ENCODE measurements at regions not wholly inside any gene's neighbourhood (a gene's known extent, or its start where the extent isn't known, plus 50 kb on each side); places are given as distances from the start of the nearest gene placed in this dataset.

DNA sequence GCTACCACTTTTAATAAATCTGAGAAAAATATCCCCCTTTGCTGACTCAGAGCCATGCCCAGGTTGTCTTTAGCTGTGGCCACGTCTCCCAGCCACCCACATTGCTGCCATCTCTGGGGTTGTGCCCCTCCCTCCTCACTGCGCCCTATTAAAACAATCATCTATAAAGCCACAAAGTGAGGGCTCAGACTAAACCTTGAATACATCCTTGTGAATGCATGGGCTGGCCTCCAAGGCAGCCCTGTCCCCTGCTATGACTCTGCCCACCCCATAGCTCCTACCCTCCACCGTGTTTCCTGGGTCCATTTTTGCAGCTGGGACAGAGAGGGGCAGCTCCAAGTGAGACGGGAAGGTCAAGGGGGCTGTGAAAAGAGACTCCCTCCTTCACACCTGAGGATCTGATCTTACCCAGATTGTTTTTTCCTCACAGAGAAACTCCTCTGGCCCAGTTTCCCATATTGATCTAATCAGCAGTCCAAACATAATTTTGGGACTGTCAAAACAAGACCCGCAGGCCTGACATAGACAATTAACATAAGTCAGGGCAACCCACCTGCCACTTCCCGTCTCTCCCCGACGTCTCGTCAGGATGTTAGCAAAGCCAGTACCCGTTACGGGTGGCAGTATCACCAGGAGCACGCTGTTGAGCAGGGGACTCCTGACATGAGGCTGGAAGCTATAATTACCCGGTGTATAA is 199.0 kb downstream of the KATNAL1 start:
- no peak for DNase-seq (ENCODE audit: insufficient read length, low spot score)
- TF ChIP-seq, protein P1, sequence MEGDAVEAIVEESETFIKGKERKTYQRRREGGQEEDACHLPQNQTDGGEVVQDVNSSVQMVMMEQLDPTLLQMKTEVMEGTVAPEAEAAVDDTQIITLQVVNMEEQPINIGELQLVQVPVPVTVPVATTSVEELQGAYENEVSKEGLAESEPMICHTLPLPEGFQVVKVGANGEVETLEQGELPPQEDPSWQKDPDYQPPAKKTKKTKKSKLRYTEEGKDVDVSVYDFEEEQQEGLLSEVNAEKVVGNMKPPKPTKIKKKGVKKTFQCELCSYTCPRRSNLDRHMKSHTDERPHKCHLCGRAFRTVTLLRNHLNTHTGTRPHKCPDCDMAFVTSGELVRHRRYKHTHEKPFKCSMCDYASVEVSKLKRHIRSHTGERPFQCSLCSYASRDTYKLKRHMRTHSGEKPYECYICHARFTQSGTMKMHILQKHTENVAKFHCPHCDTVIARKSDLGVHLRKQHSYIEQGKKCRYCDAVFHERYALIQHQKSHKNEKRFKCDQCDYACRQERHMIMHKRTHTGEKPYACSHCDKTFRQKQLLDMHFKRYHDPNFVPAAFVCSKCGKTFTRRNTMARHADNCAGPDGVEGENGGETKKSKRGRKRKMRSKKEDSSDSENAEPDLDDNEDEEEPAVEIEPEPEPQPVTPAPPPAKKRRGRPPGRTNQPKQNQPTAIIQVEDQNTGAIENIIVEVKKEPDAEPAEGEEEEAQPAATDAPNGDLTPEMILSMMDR (IDR thresholded peaks at IDR 0.05; ENCODE audit: insufficient read depth, missing control alignments), result no peak
- no peak for FAIRE-seq

DNA sequence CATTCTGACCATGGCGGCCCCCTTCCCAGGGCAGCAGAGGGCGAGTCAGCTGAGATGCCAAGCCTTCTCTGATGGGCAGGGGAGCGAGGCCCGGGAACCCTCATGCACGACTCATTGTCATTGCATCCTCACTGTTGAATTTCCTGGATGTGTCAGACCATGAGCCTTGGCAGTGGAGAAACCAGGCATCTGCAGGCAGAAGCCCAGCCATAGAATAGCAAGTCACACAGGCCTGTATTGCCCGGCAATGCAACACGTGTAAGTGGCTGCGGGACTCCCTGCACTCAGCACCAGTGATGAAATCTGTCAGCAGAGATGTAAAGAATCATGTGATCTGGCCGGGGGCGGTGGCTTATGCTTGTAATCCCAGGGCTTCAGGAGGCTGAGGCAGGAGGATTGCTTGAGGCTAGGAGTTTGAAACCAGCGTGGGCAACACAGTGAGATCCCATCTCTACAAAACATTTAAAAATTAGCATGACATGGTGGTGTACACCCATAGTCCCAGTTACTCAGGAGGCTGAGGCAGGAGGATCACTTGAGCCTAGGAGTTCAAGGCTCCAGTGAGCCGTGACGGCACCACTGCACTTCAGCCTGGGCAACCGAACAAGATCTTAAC is 199.7 kb downstream of the KATNAL1 start:
- DNase-seq (ENCODE audit: insufficient read length, low spot score) (no peak), FAIRE-seq (no peak)
- TF ChIP-seq, protein P1 (IDR thresholded peaks at IDR 0.05; ENCODE audit: insufficient read depth, missing control alignments), result no peak

DNA sequence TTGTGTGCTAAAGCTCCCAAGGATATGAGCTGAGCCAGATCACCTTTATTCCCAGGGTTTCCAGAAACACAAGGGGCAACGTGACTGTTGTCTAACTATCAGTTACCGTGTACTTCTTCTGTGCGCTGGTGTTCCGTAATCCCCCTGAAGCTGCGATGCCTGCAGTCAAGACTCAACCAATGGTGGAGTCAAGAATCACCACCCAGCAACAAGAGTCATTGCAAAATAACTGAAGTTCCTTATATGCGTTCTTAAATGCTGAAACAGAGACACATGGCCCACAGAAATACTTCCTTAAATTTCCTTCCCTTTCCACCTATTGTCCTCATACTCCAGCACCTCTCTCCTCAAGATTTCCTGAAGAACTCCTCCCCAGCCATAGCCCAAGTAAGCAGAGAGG is 200.2 kb downstream of the KATNAL1 start:
- DNase-seq (ENCODE audit: insufficient read length, low spot score), result no peak

DNA sequence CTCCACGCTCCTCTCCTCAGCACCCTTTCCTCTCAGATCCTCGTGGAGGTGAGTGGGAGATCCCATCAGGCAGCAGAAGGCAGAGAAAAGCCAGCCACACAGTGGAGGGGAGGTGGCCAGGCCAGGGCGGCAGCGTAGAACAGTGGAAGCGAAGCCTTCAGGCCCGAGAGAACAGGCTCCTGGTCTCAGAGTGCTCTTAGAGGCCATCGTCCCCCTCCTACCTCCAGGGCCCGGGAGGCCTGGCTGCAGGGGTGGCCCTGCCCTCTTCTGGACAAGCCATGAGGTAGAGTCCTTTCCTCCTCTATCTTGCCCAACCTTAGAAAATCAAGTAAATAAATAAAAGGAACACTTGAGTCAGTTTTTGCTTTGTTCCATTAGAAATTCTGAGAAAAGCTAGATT is 202.0 kb downstream of the KATNAL1 start:
- DNase-seq (ENCODE audit: insufficient read length, low spot score) (no peak), FAIRE-seq (no peak)
- TF ChIP-seq, protein P1 (IDR thresholded peaks at IDR 0.05; ENCODE audit: insufficient read depth, missing control alignments), result no peak

More for the DNA sequence above, 200.2 kb downstream of the KATNAL1 start:
- TF ChIP-seq, protein P1 (IDR thresholded peaks at IDR 0.05; ENCODE audit: insufficient read depth, missing control alignments), result no peak
- FAIRE-seq, result no peak

DNA sequence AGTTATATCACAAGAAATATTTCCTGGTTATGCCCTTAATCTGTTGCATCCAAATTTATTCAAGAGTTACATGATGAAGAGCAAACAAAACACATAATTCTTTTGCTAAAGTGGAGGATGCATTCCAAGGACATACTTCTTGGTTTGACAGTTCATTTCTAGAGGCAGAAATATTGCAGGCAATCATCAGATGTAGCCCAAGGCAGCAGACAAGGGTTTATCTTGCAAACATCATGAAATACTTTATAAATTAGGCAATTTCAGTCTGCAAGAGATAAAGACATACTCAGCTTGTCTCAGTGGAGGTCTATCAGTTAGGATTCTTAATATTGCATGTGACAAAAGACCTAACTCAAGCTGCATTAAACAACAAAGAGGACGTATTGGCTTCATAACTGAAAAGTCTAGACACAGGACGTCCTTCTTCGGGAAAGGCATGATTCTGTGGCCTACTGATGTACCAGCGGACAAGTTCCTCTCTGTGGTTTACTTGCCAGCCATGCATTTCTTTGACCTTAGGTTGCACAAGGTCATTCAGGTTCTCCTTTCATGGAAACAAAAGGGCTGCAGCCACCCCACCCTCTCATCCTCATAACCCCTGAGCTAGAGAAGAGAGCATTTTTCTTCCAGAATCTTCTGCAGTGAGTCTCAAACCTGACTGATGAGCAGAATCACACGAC is 204.1 kb downstream of the KATNAL1 start:
- DNase-seq (ENCODE audit: insufficient read length, low spot score) (no peak), FAIRE-seq (no peak)
- TF ChIP-seq, protein P1 (IDR thresholded peaks at IDR 0.05; ENCODE audit: insufficient read depth, missing control alignments), result no peak

DNA sequence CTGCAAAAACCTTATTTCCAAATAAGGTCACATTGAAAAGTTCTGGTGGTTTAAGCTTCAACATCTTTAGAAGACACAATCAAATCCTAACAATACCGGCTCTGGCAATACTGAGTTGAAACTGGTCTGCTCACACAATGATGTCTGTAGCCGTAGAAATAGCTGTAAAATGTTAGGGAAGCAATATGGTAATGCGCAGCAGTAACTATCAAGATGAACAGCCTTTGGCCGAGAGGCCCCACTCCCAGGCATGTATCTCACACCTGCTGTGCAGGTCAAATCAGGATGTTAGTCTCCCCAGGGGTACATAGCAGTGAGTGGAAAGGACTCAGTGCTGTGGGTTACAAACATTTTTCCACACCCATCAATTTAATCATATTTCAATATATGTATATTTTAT is 207.1 kb downstream of the KATNAL1 start:
- TF ChIP-seq, protein P1 (IDR thresholded peaks at IDR 0.05; ENCODE audit: insufficient read depth, missing control alignments), result no peak
- FAIRE-seq, result no peak
- no peak for DNase-seq (ENCODE audit: insufficient read length, low spot score)

DNA sequence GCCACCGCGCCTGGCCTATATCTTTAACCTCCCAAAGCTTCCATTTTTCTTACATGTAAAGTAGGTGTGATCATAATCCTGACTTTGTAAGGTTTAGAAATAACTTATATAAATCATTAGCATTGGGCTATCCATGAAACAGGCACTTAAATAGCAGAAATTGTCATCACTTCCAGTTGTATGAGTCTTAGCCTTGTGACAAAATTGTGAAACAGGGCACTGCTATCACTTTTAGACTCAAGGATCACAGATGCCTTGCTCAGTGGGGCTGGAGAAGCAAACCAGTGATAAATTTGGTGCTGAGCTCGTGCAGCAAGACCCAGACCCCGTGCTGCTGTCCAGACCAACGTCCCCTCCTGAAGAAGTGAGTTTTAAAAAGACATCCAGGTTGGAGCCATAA is 209.7 kb downstream of the KATNAL1 start:
- DNase-seq (ENCODE audit: insufficient read length, low spot score) (no peak), FAIRE-seq (no peak)
- TF ChIP-seq, protein P1 (IDR thresholded peaks at IDR 0.05; ENCODE audit: insufficient read depth, missing control alignments), result no peak

All from D721Med (cell line).